AG09309 (cell line): ENCODE measurements at regions not wholly inside any gene's neighbourhood (a gene's known extent, or its start where the extent isn't known, plus 50 kb on each side); places are given as distances from the start of the nearest gene placed in this dataset.
"Not testable (repeated sequence)": the region's sequence is repeated elsewhere in the genome, so short reads cannot be mapped to it uniquely, and the experiment has no call there.

Experiments
- DNase-seq: peaks from one replicate; pipeline ENCODE4 v3.0.0-alpha.2; 2010; ENCODE audit warnings: low read depth
- H3K4me3 ChIP-seq: 2 replicates; pipeline ENCODE4 v1.5.1; 2011; ENCODE audit warnings: mild to moderate bottlenecking, low read depth, low read length, moderate library complexity; ENCODE audit not compliant: control insufficient read depth
- CTCF ChIP-seq: IDR thresholded peaks from 2 replicates; pipeline ENCODE4 v1.5.1; 2011; ENCODE audit warnings: mild to moderate bottlenecking, low read depth, low read length, inconsistent platforms; ENCODE audit not compliant: insufficient read depth, control insufficient read depth; ENCODE audit errors: missing control alignments

- peak; percentile 21 for DNase-seq
- TF ChIP-seq CTCF = no peak
- no peak overlapping the region for H3K4me3 ChIP-seq
These were observed 1150.1 kb downstream of the STIM2 start for GRCh38 chr4:28010577-28011240.

GRCh38 chr4:28014469-28014868 lies 1153.8 kb downstream of the STIM2 start:
- TF ChIP-seq CTCF = no peak
- no peak for DNase-seq

GRCh38 chr4:28015996-28016395 lies 1155.4 kb downstream of the STIM2 start:
- no peak for DNase-seq
- no peak overlapping the region for H3K4me3 ChIP-seq
- no peak for TF ChIP-seq CTCF

More at GRCh38 chr4:28014469-28014868, 1153.8 kb downstream of the STIM2 start:
- no peak overlapping the region for H3K4me3 ChIP-seq

- peak; percentile 4 for DNase-seq
- not testable (repeated sequence) for H3K4me3 ChIP-seq
These were observed 1177.6 kb downstream of the STIM2 start for GRCh38 chr4:28038253-28038652.

- TF ChIP-seq CTCF = no peak
- no peak for DNase-seq
- no peak overlapping the region for H3K4me3 ChIP-seq
These were observed 1201.9 kb downstream of the STIM2 start for GRCh38 chr4:28062562-28062961.

GRCh38 chr4:28073860-28074555 lies 1213.4 kb downstream of the STIM2 start:
- TF ChIP-seq CTCF = peak; percentile 0

GRCh38 chr4:28075401-28075956 lies 1214.8 kb downstream of the STIM2 start:
- TF ChIP-seq CTCF = no peak
- peak; percentile 4 for DNase-seq
- H3K4me3 ChIP-seq = no peak overlapping the region

More at GRCh38 chr4:28073860-28074555, 1213.4 kb downstream of the STIM2 start:
- no peak overlapping the region for H3K4me3 ChIP-seq
- no peak for DNase-seq

GRCh38 chr4:28077203-28077602 lies 1216.6 kb downstream of the STIM2 start:
- DNase-seq = not testable (repeated sequence)

More at GRCh38 chr4:28077203-28077602, 1216.6 kb downstream of the STIM2 start:
- H3K4me3 ChIP-seq = not testable (repeated sequence)
